HCT116 (cell line): ENCODE measurements at regions not wholly inside any gene's neighbourhood (a gene's known extent, or its start where the extent isn't known, plus 50 kb on each side); places are given as distances from the start of the nearest gene placed in this dataset.

Experiments used
- CTCF ChIP-seq, 3 experiments: fragments of 200-600 bp in 1 of 3; sonication (generic) in 1 of 3; IDR thresholded peaks in 2 of 3; conservative IDR thresholded peaks in 1 of 3; 2 replicates each; pipeline ENCODE4 v1.5.1; 2012 to 2017; ENCODE audit warnings: low read depth in 2 of 3, low read length in 2 of 3, antibody characterized with exemption in 1 of 3, borderline replicate concordance in 1 of 3, control low read depth in 1 of 3, mild to moderate bottlenecking in 1 of 3, mixed read lengths in 1 of 3, mixed run types in 1 of 3, moderate library complexity in 1 of 3; ENCODE audit not compliant: insufficient read depth in 1 of 3
- MAX ChIP-seq: IDR thresholded peaks from 2 replicates; pipeline ENCODE4 v1.6.1; 2012
- POLR2AphosphoS5 ChIP-seq: IDR thresholded peaks from 2 replicates; pipeline ENCODE4 v1.6.1; 2011; ENCODE audit warnings: mild to moderate bottlenecking, low read depth, low read length, moderate library complexity
- REST ChIP-seq: IDR thresholded peaks from 2 replicates; pipeline ENCODE4 v1.6.1; 2012; ENCODE audit warnings: low read depth
- YY1 ChIP-seq: IDR thresholded peaks from 2 replicates; pipeline ENCODE4 v1.6.1; 2011; ENCODE audit warnings: low read length, low read depth, moderate library complexity, mild to moderate bottlenecking; ENCODE audit not compliant: insufficient replicate concordance; ENCODE audit errors: extremely low read depth

- no peak for TF ChIP-seq POLR2AphosphoS5
- TF ChIP-seq MAX, result no peak
- no peak for TF ChIP-seq REST
- no peak for TF ChIP-seq YY1
- no peak for TF ChIP-seq CTCF (IDR thresholded peaks at IDR 0.05 in 2 of 3, conservative IDR thresholded peaks at IDR 0.05 in 1 of 3; ENCODE audit: borderline replicate concordance in 1 of 3, insufficient read depth in 1 of 3, low read depth in 2 of 3, low read length in 2 of 3)
Measured at GRCh38 chr14:43145361-43145760, 1361.7 kb downstream of the FSCB start.
